Hepatic stellate cell (primary cell): ENCODE measurements at regions not wholly inside any gene's neighbourhood (a gene's known extent, or its start where the extent isn't known, plus 50 kb on each side); places are given as distances from the start of the nearest gene placed in this dataset.

ENCODE experiments used
- DNase-seq: peaks from one replicate; pipeline ENCODE4 v3.0.0; 2011; ENCODE audit warnings: low spot score

GRCh38 chr15:36265422-36265821, 314.0 kb upstream of the CDIN1 start:
- DNase-seq, result no peak

GRCh38 chr15:36271048-36271447, 308.4 kb upstream of the CDIN1 start:
- no peak for DNase-seq

GRCh38 chr15:36275656-36276055, 303.8 kb upstream of the CDIN1 start:
- DNase-seq, result no peak

- no peak for DNase-seq
Measured at GRCh38 chr15:36278219-36278618, 301.2 kb upstream of the CDIN1 start.

GRCh38 chr15:36282821-36283220, 296.6 kb upstream of the CDIN1 start:
- DNase-seq, result no peak

GRCh38 chr15:36284911-36285310, 294.5 kb upstream of the CDIN1 start:
- DNase-seq, result no peak

GRCh38 chr15:36291501-36291900, 287.9 kb upstream of the CDIN1 start:
- DNase-seq, result no peak

DNA sequence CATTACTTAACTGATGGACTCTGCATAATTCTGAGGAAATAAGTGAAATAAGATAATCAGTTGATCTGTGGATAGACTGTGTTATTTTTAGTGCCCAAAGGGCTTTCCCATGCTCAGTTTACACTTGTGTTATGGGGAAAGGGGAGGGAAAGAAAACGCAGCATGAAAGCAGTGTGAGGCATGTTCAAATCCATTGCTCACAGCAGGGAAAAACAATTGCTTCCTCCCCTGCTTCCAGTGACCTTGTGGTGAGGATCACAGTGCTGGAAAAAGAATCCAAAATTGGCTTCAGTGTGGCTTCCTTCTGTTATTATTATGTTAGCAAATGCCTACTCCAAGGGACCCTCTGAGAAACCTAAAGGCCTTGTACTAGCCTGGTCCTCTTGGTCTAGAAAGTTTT, 285.1 kb upstream of the CDIN1 start:
- no peak for DNase-seq

GRCh38 chr15:36301947-36302346, 277.5 kb upstream of the CDIN1 start:
- no peak for DNase-seq

DNA sequence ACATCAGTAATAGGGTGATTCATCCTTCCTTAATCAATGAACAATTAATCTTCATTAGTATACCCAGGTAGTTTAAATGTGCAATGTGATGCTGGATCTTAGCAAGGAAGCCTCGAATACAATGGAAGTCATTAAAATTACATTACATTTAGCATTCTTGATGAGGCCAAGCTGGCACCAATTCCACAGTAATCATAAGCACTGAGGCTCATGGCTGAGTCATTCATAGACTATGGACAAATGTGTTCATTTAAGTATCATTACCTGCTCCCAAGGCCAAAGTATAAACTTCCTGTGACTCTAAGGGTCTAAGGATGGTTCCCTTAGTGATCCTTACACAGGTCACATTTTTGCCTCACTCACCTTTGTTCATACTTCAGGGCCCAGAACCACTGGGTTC, 266.4 kb upstream of the CDIN1 start:
- no peak for DNase-seq

DNA sequence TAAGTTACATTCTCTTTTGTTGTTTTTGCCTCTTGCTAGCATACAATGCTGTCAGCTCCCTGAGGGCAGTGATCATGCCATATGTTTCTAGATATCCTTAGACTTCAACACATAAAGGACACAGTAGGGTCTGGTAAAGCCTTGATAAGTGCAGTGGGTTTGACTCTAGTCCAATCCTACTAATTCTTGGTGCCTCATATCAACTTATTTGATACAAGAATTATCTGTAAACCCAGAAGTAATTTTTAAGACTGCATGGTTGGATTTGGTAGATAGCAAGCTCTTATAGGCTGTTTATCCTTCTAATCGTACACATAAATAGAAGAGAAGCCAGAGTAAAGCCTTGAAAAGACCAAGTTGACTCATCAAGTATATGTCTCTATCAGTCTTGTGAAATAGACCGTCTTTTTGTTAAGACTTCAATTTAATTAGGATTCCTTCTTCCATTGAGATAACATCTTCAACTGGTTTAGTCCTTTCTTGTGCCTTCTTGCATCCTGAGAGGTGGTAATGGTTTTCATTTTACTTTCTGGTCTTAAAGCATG, 265.6 kb upstream of the CDIN1 start:
- no peak for DNase-seq

DNA sequence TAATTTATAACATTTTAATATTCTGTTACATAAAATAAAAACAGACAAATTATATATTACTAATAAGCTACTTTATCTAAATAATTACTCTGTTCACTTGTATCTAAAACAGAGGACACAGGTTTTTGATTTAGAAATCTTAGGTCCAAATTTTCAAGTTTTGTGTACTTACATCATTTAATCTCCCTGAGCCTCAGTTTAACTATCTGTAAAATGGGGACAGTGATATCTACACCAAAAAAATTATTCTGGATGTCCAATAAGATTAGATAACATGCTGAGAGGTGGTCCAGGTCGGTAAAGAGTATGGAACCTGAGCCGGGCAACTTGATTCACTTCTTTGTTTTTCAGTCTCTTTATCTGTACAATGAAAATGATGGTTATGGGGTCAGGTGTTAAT, 263.8 kb upstream of the CDIN1 start:
- no peak for DNase-seq

DNA sequence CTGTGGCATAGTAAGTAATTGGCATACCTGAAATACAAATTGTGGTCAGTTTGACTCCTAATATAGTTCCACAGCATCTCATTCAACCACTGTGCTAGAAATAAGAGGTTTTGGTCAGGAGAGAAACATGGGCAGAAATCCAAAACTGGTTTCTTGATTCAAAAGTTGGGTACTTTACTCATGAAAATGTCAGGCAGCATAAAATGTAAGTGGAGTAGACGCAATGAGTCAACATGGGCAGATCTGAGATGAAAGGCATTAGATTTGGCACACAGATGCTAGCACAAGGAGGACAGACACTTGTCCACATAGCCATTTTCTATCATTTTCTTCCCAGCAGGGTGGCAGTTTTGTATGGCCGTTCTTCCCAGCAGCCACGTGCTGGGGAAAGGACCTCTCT, 255.8 kb upstream of the CDIN1 start:
- DNase-seq, result no peak

GRCh38 chr15:36325206-36325605, 254.2 kb upstream of the CDIN1 start:
- no peak for DNase-seq

GRCh38 chr15:36329592-36329991, 249.8 kb upstream of the CDIN1 start:
- no peak for DNase-seq

DNA sequence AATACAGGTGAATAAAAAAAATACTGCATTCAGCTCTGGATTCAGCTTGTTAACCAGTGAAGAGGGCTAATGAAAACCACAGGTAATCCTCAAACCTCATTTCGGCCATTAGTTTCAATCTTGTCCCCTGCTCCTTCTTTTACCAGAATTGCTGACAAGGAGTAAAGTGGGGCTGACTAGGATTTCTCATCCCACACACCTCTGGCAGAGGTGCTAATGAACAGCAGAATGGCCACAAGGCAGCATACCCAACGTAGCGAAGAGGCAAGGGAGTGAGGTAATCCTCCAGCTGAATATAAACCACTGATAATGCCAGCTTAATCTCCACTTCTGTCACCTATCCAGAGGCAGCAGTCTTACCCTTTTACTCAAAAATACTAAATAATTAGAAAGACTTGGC, 248.8 kb upstream of the CDIN1 start:
- no peak for DNase-seq

GRCh38 chr15:36331531-36332275, 247.7 kb upstream of the CDIN1 start:
- no peak for DNase-seq

DNA sequence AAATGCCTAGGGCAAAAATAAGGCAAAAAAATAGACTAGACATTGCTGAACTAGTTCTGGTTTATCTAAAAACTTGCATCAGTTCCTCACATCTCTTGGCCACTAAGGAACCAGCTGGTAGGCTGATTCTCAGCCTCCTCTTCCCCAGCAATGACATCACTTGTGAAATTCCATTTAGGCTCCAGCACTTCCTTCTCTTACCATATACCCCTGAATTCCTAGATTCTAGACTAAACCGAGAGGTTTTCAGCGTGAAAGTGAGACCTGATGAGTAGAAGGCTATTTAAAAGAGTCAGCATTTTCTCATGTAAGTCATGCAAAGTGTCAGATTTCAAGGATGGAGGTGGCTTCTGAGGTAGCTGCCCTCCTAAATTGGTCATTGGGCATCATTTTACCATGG, 247.1 kb upstream of the CDIN1 start:
- no peak for DNase-seq

DNA sequence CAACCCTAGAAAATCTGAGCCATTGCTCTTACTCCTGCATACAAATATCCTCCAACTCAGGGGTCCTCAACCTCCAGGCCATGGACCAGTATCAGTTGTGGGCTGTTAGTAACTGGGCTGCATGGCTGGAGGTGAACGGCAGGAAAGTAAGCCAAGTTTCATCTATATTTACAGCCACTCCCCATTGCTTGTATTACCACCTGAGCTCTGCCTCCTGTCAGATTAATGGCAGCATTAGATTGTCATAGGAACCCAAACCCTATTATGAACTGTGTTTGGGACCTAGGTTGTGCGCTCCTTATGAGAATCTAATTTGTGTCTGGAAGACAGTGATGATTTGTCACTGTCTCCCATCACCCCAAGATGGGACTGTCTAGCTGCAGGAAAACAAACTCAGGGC, 246.5 kb upstream of the CDIN1 start:
- DNase-seq, result no peak

- peak; percentile 27 for DNase-seq
Measured at GRCh38 chr15:36334059-36334458, 245.4 kb upstream of the CDIN1 start.

DNA sequence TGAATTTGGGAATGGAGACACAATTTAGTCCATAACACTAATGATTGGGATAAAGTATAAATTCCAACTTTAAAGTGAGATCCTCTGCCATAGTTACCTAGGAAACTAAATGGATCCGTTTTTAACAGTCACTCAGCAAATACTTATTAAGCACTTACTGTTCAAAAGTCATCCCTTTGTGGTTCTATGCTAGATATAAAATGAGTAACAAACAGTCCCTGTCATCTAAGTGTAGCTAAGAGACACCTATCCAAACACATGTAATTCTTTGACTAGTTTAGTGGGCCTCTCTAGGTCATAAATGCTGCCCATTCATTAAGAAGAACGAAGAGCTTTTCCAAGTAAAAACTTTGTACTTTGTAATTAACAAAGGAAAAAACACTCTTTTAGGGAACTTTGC, 244.2 kb upstream of the CDIN1 start:
- no peak for DNase-seq

DNA sequence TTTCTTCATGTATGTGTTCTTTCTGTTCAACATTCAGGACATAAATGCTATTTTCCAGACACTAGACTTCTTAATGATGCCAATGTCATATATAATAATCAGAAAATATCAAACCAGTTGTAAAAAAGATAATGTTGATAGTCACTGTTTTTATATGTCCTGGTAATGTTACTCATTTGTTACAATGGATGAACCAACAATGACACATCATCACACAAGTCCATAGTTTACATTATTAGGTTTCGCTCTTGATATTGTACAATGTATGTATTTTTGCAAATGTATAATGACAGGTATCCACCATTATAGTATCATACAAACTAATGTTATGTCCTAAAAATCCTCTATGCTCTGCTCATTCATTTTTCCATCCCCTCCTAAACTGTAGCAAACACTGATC, 243.8 kb upstream of the CDIN1 start:
- DNase-seq, result no peak

- DNase-seq, result no peak
Measured at GRCh38 chr15:36344887-36345286, 234.5 kb upstream of the CDIN1 start.

DNA sequence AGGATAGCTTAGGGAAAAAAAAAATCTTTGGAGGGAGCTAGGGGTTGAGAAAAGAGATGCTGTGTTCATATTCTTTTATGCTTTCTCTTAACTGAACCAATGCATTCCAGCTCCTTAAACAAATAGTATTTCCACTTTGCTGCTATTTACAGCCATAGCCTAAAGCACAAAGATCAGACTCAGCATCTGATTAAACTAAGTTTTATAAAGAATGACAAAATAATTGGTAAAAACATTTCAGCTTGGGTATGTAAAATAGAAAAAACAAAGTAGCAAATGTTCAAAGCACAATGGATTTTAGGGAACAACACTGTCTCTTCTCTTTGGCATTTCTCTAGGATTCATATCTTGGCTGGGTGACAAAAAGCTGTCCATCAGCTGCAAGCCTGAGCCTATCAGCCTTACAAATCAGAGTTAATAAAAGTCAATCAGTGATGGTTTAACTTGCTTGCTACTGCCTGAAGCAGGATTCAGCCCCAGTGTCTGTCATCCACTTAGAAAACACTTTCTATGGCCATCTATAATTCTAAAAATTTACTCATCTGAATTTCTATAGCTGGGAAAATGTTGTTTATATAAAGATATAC, 232.1 kb upstream of the CDIN1 start:
- DNase-seq, result no peak
